Ishikawa (cell line): ENCODE measurements at regions not wholly inside any gene's neighbourhood (a gene's known extent, or its start where the extent isn't known, plus 50 kb on each side); places are given as distances from the start of the nearest gene placed in this dataset.

Source experiments
- CEBPB ChIP-seq: IDR thresholded peaks from 2 replicates; pipeline ENCODE4 v1.6.1; 2012
- EP300 ChIP-seq: IDR thresholded peaks from 2 replicates; pipeline ENCODE4 v1.6.1; 2012; ENCODE audit warnings: borderline replicate concordance
- FOXM1 ChIP-seq: IDR thresholded peaks from 2 replicates; pipeline ENCODE4 v1.6.1; 2012; ENCODE audit warnings: low read depth, borderline replicate concordance

GRCh38 chr4:19010761-19011160 lies 989.2 kb upstream of the LCORL start:
- no peak for TF ChIP-seq CEBPB
- TF ChIP-seq FOXM1: no peak
- no peak for TF ChIP-seq EP300
